GM19372 (cell line): ENCODE measurements at regions not wholly inside any gene's neighbourhood (a gene's known extent, or its start where the extent isn't known, plus 50 kb on each side); places are given as distances from the start of the nearest gene placed in this dataset.

Experiments used
- ATAC-seq: cut with Tn5 transposase; IDR thresholded peaks from one replicate; pipeline ENCODE4 v1.9.1; 2021; ENCODE audit warnings: mild to moderate bottlenecking, low read depth, moderate library complexity; ENCODE audit not compliant: unreplicated experiment

GRCh38 chr14:71521238-71522135 is 410.7 kb upstream of the RGS6 start:
- no peak for ATAC-seq

- no peak for ATAC-seq
Observed at GRCh38 chr14:71523630-71524319, 408.5 kb upstream of the RGS6 start.

GRCh38 chr14:71524320-71524982 is 407.8 kb upstream of the RGS6 start:
- ATAC-seq, result no peak

- ATAC-seq, result no peak
Observed at GRCh38 chr14:71525663-71526221, 406.5 kb upstream of the RGS6 start.

- no peak for ATAC-seq
Observed at GRCh38 chr14:71526388-71526787, 405.8 kb upstream of the RGS6 start.

- ATAC-seq, result no peak
Observed at GRCh38 chr14:71527838-71528237, 404.4 kb upstream of the RGS6 start.

GRCh38 chr14:71529848-71530247 is 402.4 kb upstream of the RGS6 start:
- ATAC-seq, result no peak

- ATAC-seq, result no peak
Observed at GRCh38 chr14:71532344-71532743, 399.9 kb upstream of the RGS6 start.

GRCh38 chr14:71532790-71533189 is 399.4 kb upstream of the RGS6 start:
- no peak for ATAC-seq

GRCh38 chr14:71533390-71533789 is 398.8 kb upstream of the RGS6 start:
- ATAC-seq, result no peak

GRCh38 chr14:71533800-71534199 is 398.4 kb upstream of the RGS6 start:
- ATAC-seq, result no peak

GRCh38 chr14:71534506-71534905 is 397.7 kb upstream of the RGS6 start:
- ATAC-seq, result no peak

GRCh38 chr14:71536015-71536740 is 396.1 kb upstream of the RGS6 start:
- ATAC-seq, result no peak

GRCh38 chr14:71536927-71537772 is 395.1 kb upstream of the RGS6 start:
- ATAC-seq, result no peak

- ATAC-seq, result no peak
Observed at GRCh38 chr14:71538288-71538687, 393.9 kb upstream of the RGS6 start.

- no peak for ATAC-seq
Observed at GRCh38 chr14:71538938-71539649, 393.1 kb upstream of the RGS6 start.

- ATAC-seq, result no peak
Observed at GRCh38 chr14:71539650-71540285, 392.5 kb upstream of the RGS6 start.

- no peak for ATAC-seq
Observed at GRCh38 chr14:71541271-71541670, 391.0 kb upstream of the RGS6 start.
